GM18517 (cell line): ENCODE measurements at regions not wholly inside any gene's neighbourhood (a gene's known extent, or its start where the extent isn't known, plus 50 kb on each side); places are given as distances from the start of the nearest gene placed in this dataset.

Experiments used
- ATAC-seq: cut with Tn5 transposase; IDR thresholded peaks from one replicate; pipeline ENCODE4 v1.9.1; 2021; ENCODE audit warnings: mild to moderate bottlenecking, moderate library complexity; ENCODE audit not compliant: unreplicated experiment

DNA sequence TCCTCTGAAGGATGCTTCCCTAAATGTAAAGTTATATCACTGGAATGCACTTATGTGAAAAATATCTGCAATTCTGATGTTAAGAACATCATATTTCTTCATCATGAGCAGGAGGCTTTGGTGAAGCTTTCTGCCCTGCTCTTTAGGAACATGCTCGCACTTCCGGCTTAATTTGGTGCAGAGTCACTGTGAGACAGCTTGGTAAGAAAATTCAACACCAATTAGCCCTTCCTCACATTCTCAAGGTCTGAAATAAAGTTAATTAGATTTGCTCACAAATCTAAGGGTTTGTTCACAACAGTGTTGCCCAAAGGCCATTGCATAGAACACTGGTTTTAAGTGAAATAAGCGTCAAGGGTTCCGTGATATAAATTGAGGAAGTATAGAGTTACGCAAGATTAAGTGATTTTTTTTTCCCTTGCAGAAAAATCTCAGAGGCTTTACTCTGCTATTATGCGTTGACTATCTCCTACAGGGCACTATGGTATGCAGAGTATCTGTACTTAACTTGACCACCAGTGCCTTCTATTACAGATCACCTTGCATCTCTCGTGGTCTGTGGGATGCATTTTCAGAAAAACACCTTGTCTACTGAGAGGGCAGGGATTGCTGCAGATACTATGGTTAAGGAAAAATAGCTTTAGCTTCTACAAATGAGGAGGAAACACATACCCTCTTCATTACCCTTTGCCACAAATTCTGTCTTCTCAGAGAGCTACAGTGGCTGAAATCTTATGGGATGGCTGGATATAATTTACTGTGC, 953.9 kb downstream of the TYW1 start:
- ATAC-seq, result no peak

- no peak for ATAC-seq
These were observed 958.4 kb downstream of the TYW1 start for GRCh38 chr7:67955061-67955460.

DNA sequence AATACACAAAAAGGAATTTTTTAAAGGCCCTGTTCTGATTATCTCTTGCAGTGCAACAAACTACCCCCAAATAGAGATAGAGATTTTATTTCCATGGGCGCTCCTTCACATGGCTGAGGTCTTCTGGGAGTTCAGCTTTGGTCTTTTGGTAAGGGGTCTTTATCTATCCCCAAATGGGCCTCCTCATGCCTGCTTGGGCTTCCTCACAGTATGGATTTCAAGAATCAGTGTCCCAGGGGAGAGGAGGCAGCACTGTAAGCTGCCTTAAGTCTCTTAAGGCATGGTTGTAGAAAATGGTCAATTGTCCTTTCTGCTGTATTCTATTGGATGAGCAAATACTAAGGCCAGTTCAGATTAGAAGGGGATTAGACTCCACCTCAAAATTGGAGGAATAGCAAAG, 966.2 kb downstream of the TYW1 start:
- no peak for ATAC-seq

DNA sequence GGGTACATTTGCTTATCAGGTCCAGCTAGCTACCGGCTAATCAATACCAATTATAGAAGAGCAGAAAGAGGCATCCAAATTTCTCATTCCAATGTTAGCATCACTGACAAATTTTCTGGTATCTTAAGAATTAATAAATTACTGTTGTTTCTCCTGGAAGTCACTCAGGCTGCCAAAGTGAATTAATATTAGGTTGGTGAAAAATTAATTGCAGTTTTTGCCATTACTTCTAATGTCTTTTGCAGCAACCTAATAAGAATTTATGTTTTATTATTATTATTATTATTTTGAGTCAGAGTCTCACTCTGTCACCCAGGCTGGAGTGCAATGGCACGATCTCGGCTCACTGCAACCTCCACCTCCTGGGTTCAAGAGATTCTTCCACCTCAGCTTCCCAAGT, 979.9 kb downstream of the TYW1 start:
- no peak for ATAC-seq

DNA sequence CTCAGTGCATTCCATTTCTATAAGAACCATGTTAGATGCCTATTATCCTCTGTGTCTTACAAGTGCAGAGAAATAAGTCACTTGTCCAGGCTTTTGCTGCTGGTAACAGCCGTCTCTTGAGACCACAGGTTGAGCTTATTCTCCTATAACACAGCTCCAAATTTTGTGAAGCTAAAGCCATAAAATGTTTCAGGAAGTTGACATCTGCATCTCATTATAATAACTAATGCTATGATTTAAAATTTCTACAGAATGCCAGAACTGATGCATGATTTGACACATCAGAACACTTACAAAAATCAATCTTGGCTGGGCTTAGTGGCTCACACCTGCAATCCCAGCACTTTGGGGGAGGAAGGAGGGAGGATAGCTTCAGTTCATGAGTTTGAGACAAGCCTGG, 986.9 kb downstream of the TYW1 start:
- no peak for ATAC-seq

- no peak for ATAC-seq
These were observed 987.7 kb downstream of the TYW1 start for GRCh38 chr7:67984326-67984725.

DNA sequence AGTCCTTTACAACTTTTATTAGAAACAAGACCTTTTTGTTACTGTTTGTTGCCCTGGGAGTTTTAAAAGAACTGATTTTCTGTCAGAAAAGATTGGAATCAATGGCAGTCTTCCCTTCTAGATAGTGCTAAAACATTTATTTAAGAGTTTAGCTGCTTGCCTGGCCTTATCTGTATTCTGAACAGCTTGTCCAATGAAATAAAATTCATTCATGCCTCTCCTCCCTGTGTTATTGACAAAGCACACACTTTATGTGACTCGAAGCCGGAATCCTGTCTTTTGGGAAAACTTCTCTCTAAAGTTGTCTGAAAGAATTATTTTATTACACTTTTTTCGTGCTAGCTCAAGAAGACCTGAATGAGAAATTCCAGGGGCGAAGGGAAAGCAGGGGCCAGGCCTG, 992.5 kb downstream of the TYW1 start:
- no peak for ATAC-seq

GRCh38 chr7:67990003-67990402, 993.4 kb downstream of the TYW1 start:
- ATAC-seq, result no peak

GRCh38 chr7:67990716-67991115, 994.1 kb downstream of the TYW1 start:
- no peak for ATAC-seq

DNA sequence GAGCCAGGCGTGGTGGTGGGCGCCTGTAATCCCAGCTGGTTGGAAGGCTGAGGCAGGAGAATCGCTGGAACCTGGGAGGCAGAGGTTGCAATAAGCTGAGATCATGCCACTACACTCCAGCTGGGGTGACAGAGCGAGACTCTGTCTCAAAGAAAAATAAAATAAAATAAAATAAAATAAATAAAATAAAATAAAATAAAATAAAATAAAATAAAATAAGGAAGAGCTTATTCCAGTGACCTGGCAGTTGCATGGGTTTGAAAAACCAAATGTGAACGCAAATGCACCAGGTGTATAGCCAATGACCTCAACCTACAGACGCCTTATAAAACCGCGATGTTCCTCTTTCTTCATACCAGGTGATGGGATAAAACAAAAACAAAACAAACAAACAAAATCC, 995.7 kb downstream of the TYW1 start:
- no peak for ATAC-seq

- no peak for ATAC-seq
These were observed 1009.4 kb downstream of the TYW1 start for GRCh38 chr7:68005992-68006391.

- ATAC-seq, result no peak
These were observed 1010.0 kb downstream of the TYW1 start for GRCh38 chr7:68006619-68007018.

- ATAC-seq, result no peak
These were observed 1013.1 kb downstream of the TYW1 start for GRCh38 chr7:68009716-68010115.

DNA sequence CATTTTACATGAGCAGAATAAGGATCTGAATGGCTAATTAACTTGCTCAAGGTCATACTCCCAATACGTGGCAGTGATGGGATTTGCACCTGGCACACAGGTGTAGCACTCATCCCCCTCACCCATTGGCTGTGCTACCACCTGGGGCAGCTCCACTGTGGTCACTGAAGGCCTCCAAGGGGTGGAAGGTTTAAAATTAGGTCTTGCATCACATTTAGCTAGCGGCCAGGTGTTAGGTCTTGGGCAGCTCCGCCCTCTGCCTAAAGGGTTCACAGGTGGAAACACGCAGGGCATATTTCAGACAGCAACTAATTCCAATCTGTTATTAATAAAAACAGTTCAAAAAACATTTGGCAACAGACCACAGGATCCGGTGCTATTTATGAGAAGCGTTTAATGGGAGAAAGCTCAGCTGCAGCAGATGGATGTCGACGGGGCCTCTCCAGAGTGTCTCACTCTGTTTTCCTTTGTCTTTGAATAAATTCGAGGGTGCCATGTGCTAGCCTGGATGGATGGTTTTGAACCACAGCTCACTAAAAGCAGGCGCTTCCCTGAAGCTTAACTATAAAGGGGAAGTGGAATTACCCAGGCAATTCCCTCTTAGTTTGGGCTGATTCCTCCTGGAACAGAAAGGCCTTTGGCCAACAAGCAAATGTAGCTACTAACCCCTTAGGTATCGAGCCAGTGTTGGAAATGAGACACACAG, 1017.6 kb downstream of the TYW1 start:
- no peak for ATAC-seq

DNA sequence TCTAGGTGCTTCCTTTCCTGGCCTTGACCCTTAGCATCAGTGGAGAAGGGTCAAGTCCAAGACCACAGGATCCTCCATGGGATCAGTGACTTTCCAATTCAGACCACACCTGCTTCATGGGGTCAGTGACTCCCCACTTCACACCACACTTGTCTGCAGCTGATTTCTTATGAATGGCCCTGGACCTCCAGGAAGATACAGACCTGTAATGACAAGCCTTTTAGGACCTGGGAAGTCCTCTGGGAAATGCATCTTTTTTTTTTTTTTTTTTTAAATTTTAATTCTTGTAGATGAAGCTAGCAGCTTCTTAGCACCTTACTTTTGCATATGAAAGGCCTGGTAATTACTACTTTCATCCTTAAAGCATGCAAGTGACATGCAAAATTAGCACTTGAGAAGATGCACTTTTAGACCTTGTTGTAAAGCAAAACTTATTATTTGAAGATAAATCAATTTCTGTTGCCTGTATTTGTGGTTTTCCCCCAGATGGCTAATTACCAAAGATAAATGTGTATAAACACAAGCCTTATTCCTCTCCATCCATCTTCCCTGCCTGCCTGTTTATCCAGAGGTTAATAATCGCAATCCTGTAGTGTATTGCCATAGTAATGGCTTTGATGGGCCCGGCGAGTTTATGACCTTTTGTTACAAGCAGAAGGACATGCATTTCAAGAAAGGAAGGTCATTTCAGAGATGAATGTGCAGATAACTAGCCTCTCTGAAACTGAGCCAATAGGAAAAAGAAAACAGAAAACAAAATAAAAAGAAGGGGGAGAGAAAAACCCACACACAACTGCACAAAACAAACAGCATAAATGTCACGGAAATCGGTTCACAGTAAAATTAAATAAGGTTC, 1018.7 kb downstream of the TYW1 start:
- ATAC-seq, result no peak

DNA sequence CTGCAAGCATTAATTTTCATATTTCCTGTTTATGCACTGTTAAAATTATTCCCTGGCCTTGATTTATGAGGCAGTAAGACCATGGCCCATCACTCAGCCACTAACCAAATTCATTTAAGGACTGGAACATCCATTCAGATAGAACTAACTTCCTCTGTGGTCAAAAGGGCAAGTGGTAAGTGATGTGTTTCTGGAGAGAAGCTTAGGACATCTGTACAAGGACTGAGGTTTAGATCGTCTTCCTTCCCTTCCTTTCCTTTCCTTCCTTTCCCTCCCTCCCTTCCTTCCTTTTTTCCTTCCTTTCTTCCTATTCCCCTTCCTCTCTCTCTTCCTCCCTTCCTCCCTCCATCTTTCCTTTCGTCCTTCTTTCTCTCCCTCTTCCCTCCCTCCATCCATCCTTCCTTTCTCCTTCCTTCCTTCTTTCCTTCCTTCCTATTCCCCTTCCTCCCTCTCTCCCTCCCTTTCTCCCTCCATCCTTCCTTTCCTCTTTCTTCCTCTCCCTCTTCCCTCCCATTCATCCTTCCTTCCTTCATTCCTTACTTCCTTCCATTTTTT, 1019.4 kb downstream of the TYW1 start:
- ATAC-seq, result no peak

- no peak for ATAC-seq
These were observed 1023.5 kb downstream of the TYW1 start for GRCh38 chr7:68020102-68020501.

- no peak for ATAC-seq
These were observed 1028.7 kb downstream of the TYW1 start for GRCh38 chr7:68025369-68025768.

- ATAC-seq, result no peak
These were observed 1033.9 kb downstream of the TYW1 start for GRCh38 chr7:68030530-68030929.

DNA sequence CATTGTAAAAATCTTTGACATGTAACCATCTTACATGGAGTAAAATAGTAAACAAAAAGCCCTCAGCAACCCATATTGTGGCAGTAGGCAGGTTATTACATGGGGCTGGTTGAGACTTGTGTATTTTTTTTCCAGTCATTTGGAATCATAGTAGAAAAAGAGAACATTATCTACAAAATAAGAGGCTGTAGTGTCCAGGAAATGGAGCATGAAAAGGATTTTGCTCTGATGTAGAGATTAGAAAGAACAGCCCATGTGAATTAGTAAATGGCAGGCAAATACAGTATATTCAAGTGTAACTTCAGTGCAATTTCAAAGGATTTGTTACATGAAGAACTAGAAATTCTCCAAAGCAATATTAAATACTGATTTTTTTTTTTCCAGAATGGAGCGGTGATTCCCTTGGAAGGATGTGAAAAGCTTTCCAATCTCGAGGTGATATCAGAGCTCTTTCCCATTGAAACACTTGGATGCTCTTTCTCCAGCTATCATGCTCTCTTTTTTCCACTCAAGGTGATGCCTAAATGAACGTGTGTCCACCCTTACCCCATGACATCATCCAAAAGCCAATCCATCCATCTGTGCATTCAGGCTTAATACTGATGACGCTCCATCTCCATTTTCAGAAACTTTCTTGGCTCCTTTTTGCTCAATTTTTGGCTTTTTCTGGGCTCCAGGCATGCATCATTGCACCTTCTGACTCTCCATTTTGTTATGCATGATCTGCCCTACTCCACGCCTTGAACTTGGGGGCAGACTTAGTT, 1034.7 kb downstream of the TYW1 start:
- ATAC-seq, result no peak
